PC-3 (cell line): ENCODE measurements at regions not wholly inside any gene's neighbourhood (a gene's known extent, or its start where the extent isn't known, plus 50 kb on each side); places are given as distances from the start of the nearest gene placed in this dataset.

ENCODE experiments used
- ATAC-seq: fragments of 200-7000 bp; cut with Tn5 transposase; 2 replicates; pipeline ENCODE4 v1.9.1; 2020; ENCODE audit warnings: mild to moderate bottlenecking, moderate library complexity
- BruUV-seq: library from RNA; stranded (reverse); fragments of 400-500 nt; replicated peaks from 2 replicates; lab custom pipeline; 2021; lab: Mats Ljungman, UMichigan
- CTCF ChIA-PET: fragments of 300-600 bp; sonication (Branson Sonifier 250); formaldehyde crosslinking; loops from one replicate; lab custom pipeline; 2022; ENCODE audit warnings: antibody characterized with exemption; lab: Charles Lee
- POLR2A ChIA-PET: fragments of 300-600 bp; sonication (Branson Sonifier 250); formaldehyde crosslinking; loops from one replicate; lab custom pipeline; 2022; ENCODE audit warnings: antibody characterized with exemption; ENCODE audit not compliant: unreplicated experiment; lab: Charles Lee
- DNase-seq: peaks from one replicate; pipeline ENCODE4 v3.0.0-alpha.2; 2015
- H2AFZ ChIP-seq: fragments of 300-600 bp; sonication (generic); 2 replicates; pipeline ENCODE4 v1.6.0; 2016; ENCODE audit warnings: antibody characterized with exemption, low read length
- H3F3A ChIP-seq: fragments of 300-600 bp; sonication (generic); one replicate; pipeline ENCODE4 v1.6.0; 2017; ENCODE audit warnings: antibody characterized with exemption, low read length, control low read depth, mild to moderate bottlenecking; ENCODE audit not compliant: unreplicated experiment
- H3K27ac ChIP-seq: fragments of 300-600 bp; sonication (generic); 2 replicates; pipeline ENCODE4 v1.5.1; 2016; ENCODE audit warnings: mild to moderate bottlenecking, low read length
- H3K27me3 ChIP-seq: fragments of 300-600 bp; sonication (generic); 2 replicates; pipeline ENCODE4 v1.6.1; 2016; ENCODE audit warnings: low read length, mixed read lengths
- H3K36me3 ChIP-seq: fragments of 300-600 bp; sonication (generic); 2 replicates; pipeline ENCODE4 v1.6.1; 2016; ENCODE audit warnings: low read depth, mixed run types, low read length, mixed read lengths
- H3K4me1 ChIP-seq: fragments of 300-600 bp; sonication (generic); 2 replicates; pipeline ENCODE4 v1.5.1; 2016; ENCODE audit warnings: low read length; ENCODE audit not compliant: insufficient read depth
- H3K4me2 ChIP-seq: fragments of 300-600 bp; sonication (generic); 2 replicates; pipeline ENCODE4 v1.6.0; 2016; ENCODE audit warnings: low read length
- H3K4me3 ChIP-seq: fragments of 300-600 bp; sonication (generic); 2 replicates; pipeline ENCODE4 v1.5.1; 2016; ENCODE audit warnings: mild to moderate bottlenecking, low read length, mixed read lengths
- H3K79me2 ChIP-seq: fragments of 300-600 bp; sonication (generic); 2 replicates; pipeline ENCODE4 v1.6.1; 2017; ENCODE audit warnings: low read length, mixed read lengths
- H3K9ac ChIP-seq: fragments of 300-600 bp; sonication (generic); 2 replicates; pipeline ENCODE4 v1.6.0; 2016; ENCODE audit warnings: mild to moderate bottlenecking, low read length
- H3K9me2 ChIP-seq: fragments of 300-600 bp; sonication (generic); replicated peaks from 2 replicates; pipeline ENCODE4 v1.6.1; 2016; ENCODE audit warnings: mixed run types, low read length, mixed read lengths
- H3K9me3 ChIP-seq: fragments of 300-600 bp; sonication (generic); 2 replicates; pipeline ENCODE4 v1.6.1; 2016; ENCODE audit warnings: low read length, mixed read lengths
- H4K20me1 ChIP-seq: fragments of 300-600 bp; sonication (generic); 2 replicates; pipeline ENCODE4 v1.6.1; 2016; ENCODE audit warnings: low read length, mixed read lengths
- EZH2 ChIP-seq: fragments of 300-600 bp; sonication (generic); IDR thresholded peaks from one replicate; pipeline ENCODE4 v1.6.1; 2017; ENCODE audit warnings: antibody characterized with exemption, mild to moderate bottlenecking, low read length; ENCODE audit not compliant: unreplicated experiment
- EZH2phosphoT487 ChIP-seq: fragments of 300-600 bp; sonication (generic); IDR thresholded peaks from 2 replicates; pipeline ENCODE4 v1.6.1; 2018; ENCODE audit warnings: mild to moderate bottlenecking, antibody characterized with exemption, low read length, borderline replicate concordance
- intact Hi-C: fragments of 100-400 bp; cut with micrococcal nuclease; formaldehyde crosslinking; loops from 2 replicates; pipeline ENCODE4 v1.9.0; 2023
- TF ChIP-seq, protein P1 (sequence below): fragments of 300-600 bp; sonication (generic); conservative IDR thresholded peaks from 2 replicates; pipeline ENCODE4 v1.5.1; 2017; ENCODE audit warnings: antibody characterized with exemption, low read depth, mild to moderate bottlenecking, low read length

DNA sequence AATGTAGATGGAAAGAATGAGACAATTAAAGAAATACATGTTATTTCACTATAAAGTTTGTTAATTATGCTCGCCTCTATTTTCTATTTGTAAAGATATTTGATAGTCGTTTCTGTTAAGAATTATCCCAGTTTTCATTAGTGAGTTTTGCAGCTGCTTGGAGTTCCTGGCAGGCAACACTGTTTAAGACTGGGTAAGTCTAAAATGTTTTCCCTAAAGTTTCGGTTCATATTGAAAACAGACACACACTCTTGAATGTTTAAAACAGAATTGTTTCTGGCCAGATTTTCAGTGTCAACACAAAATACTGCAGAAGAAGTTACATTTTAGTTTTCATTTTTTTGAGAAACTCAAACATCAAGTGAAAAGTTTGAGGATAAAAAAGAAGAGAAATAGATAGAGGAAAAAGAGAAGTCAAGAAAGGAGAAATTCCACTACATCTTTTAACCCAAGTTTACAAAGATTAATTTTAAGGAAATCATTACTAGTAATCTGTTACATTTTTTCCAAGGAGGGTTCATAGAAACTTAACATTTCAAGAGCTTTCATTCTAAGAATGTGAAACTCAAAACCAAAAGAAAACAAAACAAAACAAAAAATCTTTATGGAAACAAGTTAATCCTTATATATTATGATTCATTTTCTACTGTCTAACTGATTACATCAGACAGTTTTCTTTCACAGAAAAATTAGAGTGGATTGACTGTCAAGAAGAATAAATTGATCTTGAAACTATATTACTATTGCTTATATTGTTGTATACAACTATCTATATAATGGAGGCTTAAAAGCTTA, 305.5 kb downstream of the FAT4 start:
- ChIA-PET POLR2A (no interaction called here), CTCF (no interaction called here)
- H2AFZ ChIP-seq, result no peak overlapping the region
- no peaks in the 10 kb centered on the region for H3K79me2 ChIP-seq
- ATAC-seq (no peak), DNase-seq (no peak)
- no TSS peak for BruUV-seq
- intact Hi-C loops, result loop anchor here (10.0 kb wide), 1 partner anchor 305 kb away; the partner anchor contains the start of gene FAT4
- H4K20me1 ChIP-seq, result no peaks in the 10 kb centered on the region
- no peak overlapping the region for H3K4me3 ChIP-seq
- no peaks in the 10 kb centered on the region for H3K4me1 ChIP-seq
- TF ChIP-seq, protein P1, sequence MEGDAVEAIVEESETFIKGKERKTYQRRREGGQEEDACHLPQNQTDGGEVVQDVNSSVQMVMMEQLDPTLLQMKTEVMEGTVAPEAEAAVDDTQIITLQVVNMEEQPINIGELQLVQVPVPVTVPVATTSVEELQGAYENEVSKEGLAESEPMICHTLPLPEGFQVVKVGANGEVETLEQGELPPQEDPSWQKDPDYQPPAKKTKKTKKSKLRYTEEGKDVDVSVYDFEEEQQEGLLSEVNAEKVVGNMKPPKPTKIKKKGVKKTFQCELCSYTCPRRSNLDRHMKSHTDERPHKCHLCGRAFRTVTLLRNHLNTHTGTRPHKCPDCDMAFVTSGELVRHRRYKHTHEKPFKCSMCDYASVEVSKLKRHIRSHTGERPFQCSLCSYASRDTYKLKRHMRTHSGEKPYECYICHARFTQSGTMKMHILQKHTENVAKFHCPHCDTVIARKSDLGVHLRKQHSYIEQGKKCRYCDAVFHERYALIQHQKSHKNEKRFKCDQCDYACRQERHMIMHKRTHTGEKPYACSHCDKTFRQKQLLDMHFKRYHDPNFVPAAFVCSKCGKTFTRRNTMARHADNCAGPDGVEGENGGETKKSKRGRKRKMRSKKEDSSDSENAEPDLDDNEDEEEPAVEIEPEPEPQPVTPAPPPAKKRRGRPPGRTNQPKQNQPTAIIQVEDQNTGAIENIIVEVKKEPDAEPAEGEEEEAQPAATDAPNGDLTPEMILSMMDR, result no peak
- TF ChIP-seq EZH2, result no peak
- H3K27me3 ChIP-seq, result no peaks in the 10 kb centered on the region
- no peaks in the 10 kb centered on the region for H3F3A ChIP-seq
- H3K9me2 ChIP-seq, result no peaks in the 10 kb centered on the region
- no peaks in the 10 kb centered on the region for H3K9me3 ChIP-seq
- H3K27ac ChIP-seq, result no peak overlapping the region
- no peak overlapping the region for H3K9ac ChIP-seq
- H3K4me2 ChIP-seq, result no peak overlapping the region
- H3K36me3 ChIP-seq, result no peaks in the 10 kb centered on the region

- Histone ChIP-seq H3K27ac (no peak overlapping the region), H3K4me3 (no peak overlapping the region), H2AFZ (no peak overlapping the region), H3K79me2 (no peaks in the 10 kb centered on the region), H3K36me3 (no peaks in the 10 kb centered on the region), H3K4me1 (no peaks in the 10 kb centered on the region), H3K9ac (no peak overlapping the region), H4K20me1 (no peaks in the 10 kb centered on the region), H3K4me2 (no peak overlapping the region), H3K9me3 (no peaks in the 10 kb centered on the region), H3F3A (no peaks in the 10 kb centered on the region), H3K27me3 (no peaks in the 10 kb centered on the region), H3K9me2 (no peaks in the 10 kb centered on the region)
- POLR2A ChIA-PET, result no interaction called here
- intact Hi-C loops, result loop anchor here (10.0 kb wide), 1 partner anchor 310 kb away; the partner anchor contains the start of gene FAT4
- BruUV-seq, result no TSS peak
- ATAC-seq, result no peak
- TF ChIP-seq EZH2phosphoT487, result no peak
- no peak for TF ChIP-seq EZH2
- no peak for DNase-seq
- CTCF ChIA-PET, result no interaction called here
Observed at GRCh38 chr4:125624951-125625350, 310.2 kb downstream of the FAT4 start.

DNA sequence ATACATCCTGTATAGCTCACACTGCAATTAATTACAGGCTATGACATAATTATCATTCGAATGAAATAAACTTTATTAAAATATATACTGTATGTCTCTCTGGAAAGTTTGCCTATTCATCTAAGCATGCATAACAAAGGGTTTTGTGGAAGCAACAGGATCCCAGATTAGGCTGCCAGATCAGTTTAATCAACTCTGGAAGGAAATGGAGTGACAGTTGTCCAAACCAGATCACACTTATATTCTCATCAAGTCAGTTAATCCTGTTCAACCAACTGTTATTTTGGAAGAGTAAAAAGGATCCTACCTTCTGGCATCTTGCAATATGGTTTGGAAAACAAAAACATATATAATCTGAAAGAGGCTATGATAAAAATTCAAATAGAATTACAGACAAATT, 312.2 kb downstream of the FAT4 start:
- DNase-seq (no peak), ATAC-seq (no peak)
- H3K4me3 ChIP-seq, result no peak overlapping the region
- intact Hi-C loops, result loop anchor here (10.0 kb wide), 1 partner anchor 312 kb away; the partner anchor contains the start of gene FAT4
- H3K4me1 ChIP-seq, result no peaks in the 10 kb centered on the region
- BruUV-seq, result no TSS peak
- POLR2A ChIA-PET, result no interaction called here
- H3K79me2 ChIP-seq, result no peaks in the 10 kb centered on the region
- no peak overlapping the region for H3K4me2 ChIP-seq
- no peaks in the 10 kb centered on the region for H3F3A ChIP-seq
- H4K20me1 ChIP-seq, result no peaks in the 10 kb centered on the region
- H3K36me3 ChIP-seq, result no peaks in the 10 kb centered on the region
- CTCF ChIA-PET, result no interaction called here
- H3K27me3 ChIP-seq, result no peaks in the 10 kb centered on the region
- H3K27ac ChIP-seq, result no peak overlapping the region
- TF ChIP-seq EZH2phosphoT487 (no peak), EZH2 (no peak)
- TF ChIP-seq, protein P1, result no peak
- no peaks in the 10 kb centered on the region for H3K9me3 ChIP-seq
- H3K9me2 ChIP-seq, result no peaks in the 10 kb centered on the region
- no peak overlapping the region for H3K9ac ChIP-seq
- no peak overlapping the region for H2AFZ ChIP-seq
